GM10266 (cell line): ENCODE measurements at regions not wholly inside any gene's neighbourhood (a gene's known extent, or its start where the extent isn't known, plus 50 kb on each side); places are given as distances from the start of the nearest gene placed in this dataset.

ENCODE experiments used
- DNase-seq: peaks from one replicate; pipeline ENCODE4 v3.0.0; 2012; ENCODE audit errors: extremely low spot score
- TF ChIP-seq, protein P1 (sequence below): IDR thresholded peaks from 2 replicates; pipeline ENCODE4 v1.5.1; 2012; ENCODE audit warnings: mild to moderate bottlenecking, low read depth; ENCODE audit not compliant: control insufficient read depth, insufficient read depth; ENCODE audit errors: missing control alignments

DNA sequence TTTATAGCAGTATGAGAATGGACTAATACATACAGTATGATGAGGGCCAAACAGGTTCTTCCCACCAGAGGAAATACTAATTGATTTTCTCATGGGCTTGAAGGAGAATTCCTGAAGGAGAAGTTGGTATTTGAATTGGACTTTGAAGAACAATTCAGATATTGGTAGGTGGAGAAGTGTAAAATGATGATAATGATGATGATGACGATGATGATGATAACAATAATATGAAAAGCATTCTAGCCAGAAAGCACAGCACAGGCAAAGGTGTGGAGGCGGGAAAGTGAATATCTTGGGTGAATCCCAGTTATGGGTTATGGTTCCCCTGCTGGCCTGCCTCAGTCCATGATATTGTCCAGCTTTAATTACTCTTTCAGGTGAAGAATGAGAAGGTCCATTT, 562.4 kb upstream of the SALL1 start:
- TF ChIP-seq, protein P1, sequence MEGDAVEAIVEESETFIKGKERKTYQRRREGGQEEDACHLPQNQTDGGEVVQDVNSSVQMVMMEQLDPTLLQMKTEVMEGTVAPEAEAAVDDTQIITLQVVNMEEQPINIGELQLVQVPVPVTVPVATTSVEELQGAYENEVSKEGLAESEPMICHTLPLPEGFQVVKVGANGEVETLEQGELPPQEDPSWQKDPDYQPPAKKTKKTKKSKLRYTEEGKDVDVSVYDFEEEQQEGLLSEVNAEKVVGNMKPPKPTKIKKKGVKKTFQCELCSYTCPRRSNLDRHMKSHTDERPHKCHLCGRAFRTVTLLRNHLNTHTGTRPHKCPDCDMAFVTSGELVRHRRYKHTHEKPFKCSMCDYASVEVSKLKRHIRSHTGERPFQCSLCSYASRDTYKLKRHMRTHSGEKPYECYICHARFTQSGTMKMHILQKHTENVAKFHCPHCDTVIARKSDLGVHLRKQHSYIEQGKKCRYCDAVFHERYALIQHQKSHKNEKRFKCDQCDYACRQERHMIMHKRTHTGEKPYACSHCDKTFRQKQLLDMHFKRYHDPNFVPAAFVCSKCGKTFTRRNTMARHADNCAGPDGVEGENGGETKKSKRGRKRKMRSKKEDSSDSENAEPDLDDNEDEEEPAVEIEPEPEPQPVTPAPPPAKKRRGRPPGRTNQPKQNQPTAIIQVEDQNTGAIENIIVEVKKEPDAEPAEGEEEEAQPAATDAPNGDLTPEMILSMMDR = no peak
- DNase-seq = no peak

DNA sequence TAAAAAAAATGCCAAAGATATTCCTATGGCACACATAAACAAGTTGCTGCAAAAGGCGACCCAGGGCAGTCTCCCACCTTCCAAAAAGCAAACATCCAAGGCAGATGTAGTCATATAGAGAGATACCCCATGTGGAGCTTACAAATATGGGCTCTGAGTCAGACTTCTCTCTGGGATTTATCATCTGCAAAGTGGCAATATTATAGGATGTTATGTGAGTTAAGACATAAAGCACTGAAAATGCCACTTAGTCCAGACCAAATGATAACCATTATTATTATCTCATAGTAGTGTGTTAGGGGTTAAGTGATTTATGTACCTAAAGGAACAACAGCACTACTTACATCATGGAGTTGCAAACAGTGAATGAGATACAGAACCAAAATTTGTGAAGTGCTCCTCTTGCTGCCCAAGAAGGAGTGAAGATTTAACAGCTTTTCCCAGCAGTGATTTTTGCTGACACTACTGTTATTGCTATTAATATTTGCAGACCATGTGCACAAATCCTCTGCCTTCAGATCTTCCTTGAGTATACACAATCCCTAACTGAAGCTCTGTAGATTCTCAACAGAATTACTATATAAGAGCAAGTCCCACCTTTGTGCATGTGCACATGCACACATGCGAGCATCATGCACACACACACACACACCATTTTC, 560.0 kb upstream of the SALL1 start:
- TF ChIP-seq, protein P1 = no peak

GRCh38 chr16:51710186-51710585, 559.1 kb upstream of the SALL1 start:
- TF ChIP-seq, protein P1 = no peak
- DNase-seq = no peak

More for the DNA sequence above, 560.0 kb upstream of the SALL1 start:
- DNase-seq = no peak

- TF ChIP-seq, protein P1 = no peak
- no peak for DNase-seq
Observed at GRCh38 chr16:51708861-51709260, 557.8 kb upstream of the SALL1 start.

DNA sequence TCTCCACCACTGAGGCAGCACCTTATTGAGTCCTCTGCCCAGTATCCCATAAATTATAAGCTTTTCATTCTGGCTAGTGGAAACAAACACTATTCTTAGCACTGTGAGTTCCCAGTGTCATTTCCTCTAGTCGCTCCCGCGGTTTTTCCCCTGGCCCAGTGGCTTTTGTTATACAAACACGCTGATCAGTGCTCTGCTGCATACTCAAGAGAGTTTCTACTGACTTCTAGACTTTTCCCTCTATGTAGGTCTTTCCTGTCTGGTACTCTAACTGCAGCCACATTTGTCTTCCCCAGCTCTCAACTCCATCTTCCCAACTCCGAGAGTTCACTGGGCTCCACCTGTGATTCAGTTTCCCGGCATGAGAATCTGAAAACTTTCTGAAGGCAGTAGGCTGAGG, 556.6 kb upstream of the SALL1 start:
- TF ChIP-seq, protein P1 = no peak
- DNase-seq = no peak

DNA sequence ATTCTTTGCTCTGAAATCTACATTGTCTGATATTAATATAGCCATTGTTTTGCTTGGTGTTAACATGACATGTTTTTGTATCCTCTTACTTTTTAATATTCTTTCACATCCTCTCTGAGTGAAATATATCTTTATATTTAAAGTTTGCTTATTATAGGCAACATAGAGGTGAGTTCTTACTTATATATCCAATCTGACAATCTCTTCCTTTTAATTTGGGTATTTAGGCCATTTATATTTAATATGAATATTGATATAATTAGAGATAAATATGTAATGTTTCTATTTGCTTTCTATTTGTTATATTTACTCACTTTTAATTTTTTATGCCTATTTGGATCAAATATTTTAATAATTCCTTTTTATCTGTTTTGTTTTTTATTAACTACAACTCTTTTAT, 554.1 kb upstream of the SALL1 start:
- TF ChIP-seq, protein P1 = no peak
- DNase-seq = no peak

DNA sequence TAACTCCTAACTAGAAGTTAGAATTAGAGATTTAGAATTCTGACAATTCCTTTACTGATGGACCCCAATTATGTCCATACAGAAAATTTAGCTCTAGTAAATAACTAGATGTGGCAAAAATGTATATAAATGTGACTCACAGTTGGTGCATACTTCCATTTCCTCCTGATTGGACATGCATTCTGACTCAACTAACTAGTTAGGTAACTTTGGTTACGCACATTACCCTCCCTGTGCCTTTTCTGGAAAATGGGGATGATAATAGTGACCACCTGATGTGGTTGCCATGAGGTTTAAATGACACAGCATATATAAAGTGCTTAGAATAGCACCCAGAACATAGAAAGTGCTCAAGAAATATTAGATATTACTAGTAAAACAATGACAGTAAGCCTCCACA, 550.0 kb upstream of the SALL1 start:
- TF ChIP-seq, protein P1 = no peak
- DNase-seq = no peak
